ENCODE measurements at regions not wholly inside any gene's neighbourhood (a gene's known extent, or its start where the extent isn't known, plus 50 kb on each side); places are given as distances from the start of the nearest gene placed in this dataset.
A peak's percentile ranks its signal among the peaks of the same experiment; 100 is the strongest.
"Not testable (repeated sequence)": the region's sequence is repeated elsewhere in the genome, so short reads cannot be mapped to it uniquely, and the experiment has no call there.

DNA sequence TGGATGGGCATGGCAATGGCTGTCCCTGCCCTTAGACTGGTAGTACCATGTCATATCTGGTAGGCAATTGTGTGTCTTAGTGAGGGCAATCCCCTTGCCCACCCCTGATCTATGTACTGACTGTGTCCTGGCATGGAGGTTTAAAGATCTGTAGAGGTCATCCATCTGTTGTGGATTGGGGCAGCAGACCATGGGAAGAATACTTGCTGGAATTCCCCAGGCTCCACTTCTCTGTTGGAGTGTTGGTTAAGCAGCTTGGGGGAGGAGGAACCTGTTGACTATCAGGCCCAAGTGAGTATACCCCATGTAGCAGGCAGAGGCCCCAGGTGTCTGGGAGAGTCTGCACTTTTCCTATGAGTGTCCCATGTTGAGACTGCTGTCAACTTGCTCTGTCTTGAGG, 246.7 kb upstream of the DIPK2B start:
- DNase-seq, result no peak

DNA sequence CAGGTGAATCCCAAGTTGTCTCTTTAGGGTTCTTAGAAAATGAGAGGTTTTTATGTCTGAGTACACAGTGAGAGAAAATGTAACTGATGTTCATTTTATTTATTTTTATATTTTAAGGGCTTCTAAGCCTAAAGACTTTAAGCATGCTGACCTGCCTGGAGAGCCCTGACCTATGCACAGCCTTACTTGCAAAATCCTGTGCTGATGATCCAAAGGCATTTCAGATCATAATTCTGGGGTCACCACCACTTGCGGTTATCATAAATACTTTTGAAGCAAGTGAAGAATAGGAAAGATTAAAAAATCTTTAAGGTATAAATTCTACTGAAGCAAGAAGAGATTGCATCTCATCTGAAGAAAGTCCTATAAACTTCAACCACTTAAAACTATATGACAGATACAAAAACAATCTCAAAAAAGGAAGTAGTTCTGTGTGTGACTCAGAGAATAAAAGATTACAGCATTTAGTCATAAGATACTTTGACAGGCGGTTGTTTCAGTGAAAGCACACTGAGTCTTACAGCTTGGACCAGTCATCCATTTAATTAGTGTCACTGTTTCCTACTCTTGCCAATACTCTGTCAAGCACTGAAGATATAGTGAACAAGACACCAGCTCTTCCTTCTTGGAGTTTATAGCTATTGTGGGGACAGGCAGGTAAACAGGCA, 245.2 kb upstream of the DIPK2B start:
- DNase-seq, result no peak

DNA sequence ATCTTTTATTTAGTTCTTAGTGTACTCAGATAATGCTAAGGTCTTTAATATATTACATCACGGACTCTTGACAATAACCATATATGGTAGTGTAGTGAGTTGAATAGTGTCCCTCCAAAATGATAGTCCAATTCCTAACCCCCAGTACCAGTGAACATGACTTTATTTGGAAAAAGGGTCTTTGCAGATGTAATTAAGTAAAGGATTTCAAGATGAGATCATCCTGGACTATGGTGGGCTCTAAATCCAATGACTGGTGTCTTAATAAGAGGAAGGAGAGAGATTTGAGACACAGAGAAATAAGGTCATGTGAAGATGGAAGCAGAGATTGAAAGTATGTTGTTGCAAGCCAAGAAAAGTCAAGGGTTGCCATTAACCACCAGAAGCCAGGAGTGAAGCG, 236.5 kb upstream of the DIPK2B start:
- no peak for DNase-seq

DNA sequence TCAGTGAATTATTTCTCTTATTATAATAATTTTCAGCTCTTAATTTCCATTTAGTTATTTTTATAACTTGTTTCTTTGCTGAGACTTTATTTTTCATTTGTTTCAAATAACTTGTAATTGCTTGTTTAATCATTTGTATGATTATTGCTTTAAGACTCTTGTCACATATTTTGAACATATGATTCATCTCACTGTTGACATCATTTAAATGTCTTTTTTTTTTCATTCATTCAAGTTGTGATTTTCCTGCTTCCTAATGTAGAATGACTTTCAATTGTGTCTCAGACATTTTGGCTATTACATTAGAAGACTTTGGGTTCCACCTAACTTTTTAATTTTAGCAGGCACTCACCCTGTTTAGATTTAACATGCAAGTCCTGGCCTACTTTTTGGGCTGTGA, 234.8 kb upstream of the DIPK2B start:
- no peak for DNase-seq

DNA sequence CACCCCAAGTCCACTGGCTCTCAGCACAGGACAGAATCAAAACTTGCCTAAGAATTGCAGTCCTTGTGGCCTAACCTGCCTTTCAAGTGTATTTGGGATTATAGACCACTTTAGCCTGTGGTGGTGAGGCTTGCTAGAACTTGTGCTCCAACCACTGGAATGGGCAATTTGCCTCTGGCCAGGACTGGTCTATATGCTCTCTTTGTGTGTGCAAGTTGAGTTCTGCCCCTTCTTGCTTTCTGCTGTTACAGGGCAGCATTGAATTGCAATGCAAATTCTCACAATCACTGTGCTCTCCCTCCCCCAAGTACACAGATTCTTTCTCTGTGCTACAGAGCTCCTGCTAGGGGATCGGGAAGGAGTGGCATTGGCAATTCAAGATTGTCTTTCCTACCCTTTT, 233.6 kb upstream of the DIPK2B start:
- no peak for DNase-seq

DNA sequence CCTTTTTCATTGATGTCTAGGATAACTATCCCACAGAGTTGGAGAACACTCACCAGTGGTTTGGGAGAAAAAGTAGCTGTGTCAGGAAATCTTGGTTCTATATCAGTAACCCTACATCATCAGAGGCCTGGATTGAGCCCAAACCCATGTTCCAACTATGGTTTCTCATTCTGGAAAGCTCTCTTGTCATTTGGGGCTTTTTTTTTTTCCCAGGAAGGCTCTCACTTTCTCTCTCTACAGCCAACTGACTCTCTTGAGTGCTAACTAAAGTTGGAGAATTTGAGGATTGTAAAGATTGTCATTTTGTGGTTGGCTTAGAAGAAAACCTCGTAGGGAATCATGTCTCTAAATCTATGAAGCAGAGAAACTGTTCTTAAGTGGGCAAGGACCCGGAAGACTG, 228.2 kb upstream of the DIPK2B start:
- DNase-seq, result peak; percentile 27

DNA sequence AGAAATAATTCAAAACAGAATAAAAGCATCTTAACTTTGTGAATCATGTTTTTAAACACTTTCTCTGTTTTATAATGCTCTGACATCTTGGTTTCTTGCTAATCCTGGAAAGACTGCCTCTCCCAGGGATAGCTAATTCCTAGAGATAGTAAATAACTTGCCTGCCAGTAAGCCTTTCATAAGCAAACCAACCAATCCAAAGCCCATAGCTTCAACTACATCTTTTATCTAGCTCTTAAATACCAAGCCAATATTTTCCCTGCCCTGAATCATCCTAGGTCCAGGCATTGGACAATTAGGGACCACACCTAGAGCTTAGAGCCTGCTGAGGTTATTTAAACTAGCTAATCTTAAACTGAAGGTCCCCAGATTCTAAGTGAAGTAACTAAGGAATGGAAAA, 223.7 kb upstream of the DIPK2B start:
- DNase-seq, result no peak

DNA sequence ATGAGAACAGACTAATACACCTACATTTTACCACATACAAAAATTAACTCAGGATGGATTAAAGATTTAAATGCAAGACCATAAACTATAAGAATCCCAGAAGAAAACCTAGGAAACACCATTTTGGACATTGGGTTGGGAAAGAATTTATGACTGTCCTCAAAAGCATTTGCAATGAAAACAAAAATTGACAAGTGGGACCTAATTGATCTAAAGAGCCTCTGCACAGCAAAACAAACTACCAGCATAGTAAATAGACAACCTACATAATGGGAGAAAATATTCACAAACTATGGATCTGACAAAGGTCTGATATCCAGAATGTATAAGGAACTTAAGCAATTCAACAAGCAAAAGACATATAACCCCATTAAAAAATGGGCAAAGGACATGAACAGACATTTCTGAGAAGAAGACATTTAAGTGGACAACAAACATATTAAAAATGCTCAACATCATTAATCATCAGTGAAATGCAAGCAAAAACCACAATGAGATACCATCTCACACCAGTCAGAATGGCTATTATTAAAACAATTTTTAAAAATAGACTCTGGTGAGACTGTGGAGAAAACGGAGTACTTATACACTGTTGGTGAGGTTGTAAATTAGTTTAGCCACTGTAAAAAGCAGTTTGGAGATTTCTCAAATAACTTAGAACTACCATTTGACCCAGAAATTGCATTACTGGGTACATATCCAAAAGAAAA, 221.7 kb upstream of the DIPK2B start:
- DNase-seq, result no peak

DNA sequence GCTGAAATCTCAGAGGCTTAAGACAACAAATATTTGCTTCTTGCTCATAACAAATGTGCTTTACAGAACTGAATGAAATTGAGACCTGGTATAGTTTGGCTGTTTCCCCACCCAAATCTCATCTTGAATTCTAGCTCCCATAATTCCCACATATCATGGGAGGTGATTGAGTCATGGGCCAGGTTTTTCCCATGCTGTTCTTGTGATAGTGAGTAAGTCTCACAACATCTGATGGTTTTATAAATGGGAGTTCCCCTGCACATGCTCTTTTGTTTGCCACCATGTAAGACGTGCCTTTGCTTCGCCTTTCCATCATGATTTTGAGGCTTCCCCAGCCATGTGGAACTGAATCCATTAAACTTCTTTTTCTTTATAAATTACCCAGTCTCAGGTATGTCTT, 221.1 kb upstream of the DIPK2B start:
- DNase-seq, result no peak

DNA sequence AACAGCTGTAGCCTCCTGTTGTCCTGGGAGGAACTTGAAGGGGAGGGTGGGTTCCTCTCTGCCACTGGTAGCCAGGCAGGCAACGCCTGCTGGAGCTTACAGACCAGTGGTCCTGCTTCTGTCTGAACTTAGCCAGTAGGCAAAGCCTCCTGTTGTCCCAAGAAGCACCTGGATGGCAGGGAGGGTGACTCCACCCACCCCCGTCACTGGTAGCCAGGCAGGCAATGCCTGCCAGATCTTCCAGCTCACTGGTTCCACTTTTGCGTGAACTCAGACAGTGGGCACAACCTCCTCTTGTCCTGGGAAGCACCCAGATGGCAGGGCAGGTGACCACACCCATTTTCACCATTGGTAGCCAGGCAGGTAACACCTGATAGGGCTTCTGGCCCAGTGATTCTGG, 203.5 kb upstream of the DIPK2B start:
- no peak for DNase-seq

DNA sequence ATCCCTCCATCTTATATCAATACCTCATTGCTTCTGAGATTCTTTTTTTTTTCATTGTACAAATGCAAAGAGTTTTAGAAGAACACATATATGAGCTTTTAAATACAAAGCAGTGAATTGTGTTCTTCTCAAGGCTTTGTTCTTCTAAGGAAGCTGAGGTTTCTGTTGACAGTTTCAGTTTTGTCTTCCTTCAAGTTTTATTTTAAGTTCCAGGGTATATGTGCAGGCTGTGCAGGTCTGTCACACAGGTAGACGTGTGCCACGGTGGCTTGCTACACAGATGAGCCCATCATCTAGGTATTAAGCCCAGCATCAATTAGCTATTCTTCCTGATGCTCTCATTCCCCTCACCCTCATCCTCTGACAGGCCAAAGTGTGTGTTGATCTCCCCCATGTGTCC, 201.2 kb upstream of the DIPK2B start:
- DNase-seq, result no peak

DNA sequence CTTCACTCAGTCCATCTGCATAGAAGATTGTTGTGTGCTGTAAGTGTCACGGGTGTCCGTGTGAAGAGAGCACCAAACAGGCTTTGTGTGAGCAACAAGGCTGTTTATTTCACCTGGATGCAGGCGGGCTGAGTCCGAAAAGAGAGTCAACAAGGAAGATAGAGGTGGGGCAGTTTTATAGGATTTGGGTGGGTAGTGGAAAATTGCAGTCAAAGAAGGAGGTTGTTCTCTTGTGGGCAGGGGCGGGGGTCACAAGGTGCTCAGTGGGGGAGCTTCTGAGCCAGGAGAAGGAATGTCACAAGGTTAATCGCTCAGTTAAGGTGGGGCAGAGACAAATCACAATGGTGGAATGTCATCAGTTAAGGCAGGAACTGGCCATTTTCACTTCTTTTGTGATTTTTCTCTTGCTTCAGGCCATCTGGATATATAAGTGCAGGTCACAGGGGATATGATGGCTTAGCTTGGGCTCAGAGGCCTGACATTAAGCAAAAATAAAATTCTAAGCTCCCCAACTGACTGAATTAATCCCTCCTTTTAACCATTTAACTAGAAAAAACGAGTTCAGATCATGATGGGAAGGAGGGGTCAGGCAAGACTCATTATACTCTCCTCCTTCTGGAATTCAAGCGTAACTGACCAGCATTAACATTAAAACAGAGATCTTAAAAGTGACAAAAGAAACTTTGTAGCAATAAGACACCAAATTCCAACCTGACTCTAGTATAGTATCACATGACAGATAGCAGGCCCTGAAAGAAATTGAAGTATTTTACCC, 200.5 kb upstream of the DIPK2B start:
- not testable (repeated sequence) for DNase-seq

DNA sequence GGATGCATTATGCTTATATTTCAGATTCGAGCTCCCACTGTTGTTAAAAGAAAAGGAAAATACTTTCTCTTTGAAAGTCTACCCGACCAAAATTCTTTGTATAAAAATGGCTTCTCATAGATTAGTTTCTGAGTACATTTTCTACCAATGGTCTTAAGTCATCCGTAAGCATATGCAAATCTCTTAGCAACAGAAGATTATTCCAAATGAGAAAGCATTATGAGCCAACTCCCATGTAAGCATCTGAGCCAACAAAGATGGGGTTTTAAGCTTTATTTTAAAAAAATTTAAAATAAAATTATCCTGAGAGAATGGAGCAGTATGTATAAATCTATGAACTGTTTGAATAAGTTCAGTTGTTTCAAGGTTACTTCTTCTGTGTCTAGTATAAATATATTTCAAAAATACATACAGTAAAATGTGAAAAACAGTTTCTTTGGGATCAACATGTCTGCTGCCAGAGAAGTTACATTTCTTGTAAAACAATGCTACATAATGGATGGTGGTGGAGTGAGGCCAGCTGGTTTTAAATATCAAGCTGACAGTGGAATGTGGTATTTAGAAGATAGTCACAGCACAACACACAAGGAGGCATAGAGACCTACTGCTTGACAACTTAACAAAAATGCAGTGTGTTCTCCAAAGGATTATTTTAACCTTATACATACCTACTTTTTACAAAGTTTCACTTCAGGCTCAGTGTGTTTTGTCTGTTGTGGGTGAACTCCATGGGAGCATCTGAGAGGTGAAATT, 199.5 kb upstream of the DIPK2B start:
- DNase-seq, result no peak

DNA sequence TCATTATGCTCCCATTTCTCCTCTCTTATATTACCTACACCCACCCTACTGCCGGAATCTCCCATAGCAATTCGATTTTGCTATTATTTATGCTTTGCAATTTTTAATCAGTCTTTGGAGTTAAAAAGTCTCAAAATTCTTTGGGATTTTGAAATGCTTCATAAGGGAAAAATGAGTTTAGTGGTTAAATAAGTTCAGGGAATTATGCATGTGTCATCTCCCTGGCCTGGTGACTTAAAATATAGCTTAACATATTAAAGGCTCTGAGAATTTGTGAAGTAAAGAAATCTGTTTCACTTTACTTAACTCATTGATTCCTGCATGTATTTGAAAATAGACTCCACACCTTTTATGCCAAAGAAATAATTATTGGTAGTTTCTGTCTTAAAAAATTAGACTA, 185.1 kb upstream of the DIPK2B start:
- no peak for DNase-seq

DNA sequence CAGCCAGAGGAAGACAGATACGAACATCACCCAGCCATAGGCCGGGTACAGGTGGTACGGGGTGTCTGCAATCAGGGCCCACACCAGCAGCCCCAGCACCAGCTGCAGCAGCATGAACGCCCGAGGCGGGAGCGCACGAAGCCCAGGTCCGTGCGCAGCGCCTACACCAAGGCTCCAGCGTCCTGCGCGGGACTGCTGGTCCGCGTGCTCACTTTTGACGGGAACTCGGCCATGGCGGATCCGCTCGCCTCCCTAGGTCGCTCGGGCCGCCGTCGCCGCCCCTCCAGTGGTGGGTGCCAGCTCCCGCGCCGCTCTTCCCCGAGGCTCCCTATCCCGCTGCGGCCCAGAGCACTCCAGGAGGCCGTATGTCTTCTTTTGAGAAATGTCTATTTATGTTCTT, 181.2 kb upstream of the DIPK2B start:
- no peak for DNase-seq

DNA sequence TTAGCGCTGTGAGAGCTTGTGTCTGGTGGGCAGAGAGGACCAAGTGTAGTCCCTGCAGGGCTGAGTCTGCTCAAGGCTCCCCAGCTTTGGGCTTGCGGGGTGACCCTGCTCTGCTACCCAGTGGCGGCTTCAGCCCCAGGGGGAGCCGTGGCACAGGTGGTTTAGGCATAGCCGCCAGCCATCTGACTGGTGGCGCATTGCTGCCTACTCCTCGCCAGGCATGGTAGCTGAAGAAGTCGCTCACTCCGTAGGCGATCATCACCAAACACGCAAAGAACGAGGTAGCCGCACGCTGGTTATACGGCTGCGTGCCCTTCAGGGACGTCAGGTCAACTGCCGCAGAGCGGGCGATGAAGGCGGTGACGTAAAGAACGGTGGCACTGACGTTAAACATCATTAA, 180.7 kb upstream of the DIPK2B start:
- no peak for DNase-seq

DNA sequence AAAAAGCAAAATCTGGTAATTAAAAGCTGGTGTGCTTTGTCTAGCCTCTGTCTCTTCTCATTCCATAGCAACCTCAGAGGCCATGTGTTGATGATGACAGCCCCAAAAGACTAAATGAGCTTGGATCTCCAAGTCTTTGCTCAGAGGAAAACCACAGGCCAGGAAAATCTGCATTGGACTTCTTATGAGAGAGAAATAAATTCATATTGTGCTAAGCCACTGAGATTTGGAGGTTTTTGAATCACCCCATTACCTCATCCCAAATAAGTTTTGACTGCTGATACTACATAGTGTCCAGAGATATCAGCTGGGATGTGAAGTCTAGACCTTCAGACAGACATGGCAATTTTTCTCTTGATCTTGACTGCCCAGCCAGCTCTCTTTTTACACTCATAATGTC, 178.6 kb upstream of the DIPK2B start:
- no peak for DNase-seq

DNA sequence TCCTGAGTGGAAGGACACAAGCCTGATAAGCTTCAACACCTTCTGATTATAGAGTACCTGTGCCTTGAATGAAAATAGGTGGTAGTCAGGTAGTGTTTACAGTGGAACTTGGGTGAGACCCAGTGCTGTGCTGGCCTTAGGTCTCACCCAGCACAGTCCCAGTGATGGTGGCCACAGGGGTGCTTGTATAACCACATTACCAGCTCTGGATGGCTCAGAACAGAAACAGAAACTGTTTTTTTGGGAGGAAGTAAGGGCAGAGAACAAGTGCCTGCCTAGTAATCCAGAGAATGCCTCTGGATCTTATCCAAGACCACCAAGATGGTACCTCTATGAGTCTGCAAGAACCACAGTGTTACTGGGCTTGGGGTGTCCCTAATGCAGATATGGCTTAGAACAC, 171.5 kb upstream of the DIPK2B start:
- DNase-seq, result no peak

DNA sequence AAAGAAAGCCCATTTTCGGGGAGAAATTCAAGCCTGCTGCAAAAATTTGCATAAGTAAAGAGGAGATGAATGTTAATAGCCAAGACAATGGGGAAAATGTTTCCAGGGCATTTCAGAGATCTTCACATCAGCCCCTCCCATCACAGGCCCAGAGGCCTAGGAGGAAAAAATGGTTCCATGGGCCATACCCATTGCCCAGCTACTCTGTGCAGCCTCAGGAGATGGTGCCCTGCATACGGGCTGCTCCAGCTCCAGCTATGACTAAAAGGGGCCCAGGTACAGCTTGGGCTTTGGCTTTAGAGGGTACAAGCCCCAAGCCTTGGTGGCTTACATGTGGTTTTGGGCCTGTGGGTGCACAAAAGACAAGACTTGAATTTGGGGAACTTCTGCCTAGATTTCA, 168.0 kb upstream of the DIPK2B start:
- no peak for DNase-seq

DNA sequence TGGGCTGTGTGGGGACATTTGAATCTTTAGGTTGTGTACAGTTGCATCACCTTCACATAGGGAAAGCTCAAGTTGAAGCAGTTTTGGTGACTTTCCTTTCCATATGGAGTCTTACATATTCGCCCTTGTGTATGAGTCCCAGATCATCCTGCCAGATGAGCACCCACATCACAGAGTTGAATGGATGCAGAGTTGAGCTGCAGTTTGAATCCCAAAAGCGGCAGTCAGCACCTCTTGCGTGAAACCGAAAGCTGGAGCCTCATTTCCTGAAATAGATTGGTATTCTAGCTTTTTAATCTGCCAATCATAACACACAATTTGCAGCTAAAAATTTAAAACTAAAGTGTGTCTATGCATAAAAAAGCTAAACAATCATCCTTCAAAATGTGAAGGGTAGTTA, 162.9 kb upstream of the DIPK2B start:
- no peak for DNase-seq

DNA sequence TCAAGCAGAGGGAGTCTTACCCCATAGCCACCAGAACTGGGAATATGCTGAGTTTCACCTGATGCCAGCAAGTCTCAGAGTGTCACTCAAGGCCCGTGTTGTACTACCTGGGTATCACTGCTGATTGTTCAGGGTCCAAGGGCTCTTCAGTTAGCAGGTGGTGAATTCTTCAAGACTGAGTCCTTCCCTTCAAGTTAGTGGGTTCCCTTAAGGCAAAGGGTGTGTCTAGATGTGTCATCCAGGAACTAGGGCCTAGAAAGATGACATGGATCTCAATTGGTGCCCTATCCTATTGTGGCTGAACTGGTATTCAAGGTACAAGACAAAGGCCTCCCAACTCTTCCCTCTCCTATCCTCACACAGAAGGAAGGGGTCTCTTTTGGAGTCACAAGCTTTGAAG, 159.9 kb upstream of the DIPK2B start:
- DNase-seq, result no peak

DNA sequence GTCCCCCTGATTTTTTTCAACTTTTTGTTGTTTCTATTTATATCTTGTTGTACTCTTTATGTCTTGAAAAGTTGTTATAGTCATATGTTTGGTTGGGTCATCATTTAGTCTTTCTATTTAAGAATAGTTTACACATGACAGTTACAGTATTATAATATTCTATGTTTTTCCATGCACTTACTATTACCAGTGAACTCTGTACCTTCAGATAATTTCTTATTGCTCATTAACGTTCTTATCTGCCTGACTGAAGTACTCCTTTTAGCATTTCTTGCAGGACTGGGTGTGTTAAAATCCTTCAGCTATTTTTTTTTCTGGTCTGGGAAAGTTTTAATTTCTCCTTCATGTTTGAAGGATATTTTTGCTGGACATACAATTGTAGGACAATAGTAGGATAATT, 157.7 kb upstream of the DIPK2B start:
- no peak for DNase-seq

DNA sequence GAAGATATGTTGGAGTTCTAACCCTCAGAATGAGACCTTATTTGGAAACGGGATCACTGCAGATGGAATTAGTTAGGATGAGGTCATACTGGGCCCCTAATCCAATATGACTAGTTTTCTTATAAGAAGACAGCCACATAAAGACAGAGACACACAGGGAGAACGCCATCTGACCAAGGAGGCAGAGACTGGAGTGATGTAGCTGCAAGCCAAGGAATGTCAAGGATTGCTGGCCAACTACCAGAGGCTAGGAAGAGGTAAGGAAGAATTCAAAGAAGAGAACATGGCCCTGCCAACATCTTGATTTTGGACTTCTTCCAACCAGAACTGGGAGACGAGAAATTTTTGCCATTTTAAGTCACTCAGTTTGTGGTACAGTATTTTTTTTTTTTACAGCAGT, 152.8 kb upstream of the DIPK2B start:
- no peak for DNase-seq

DNA sequence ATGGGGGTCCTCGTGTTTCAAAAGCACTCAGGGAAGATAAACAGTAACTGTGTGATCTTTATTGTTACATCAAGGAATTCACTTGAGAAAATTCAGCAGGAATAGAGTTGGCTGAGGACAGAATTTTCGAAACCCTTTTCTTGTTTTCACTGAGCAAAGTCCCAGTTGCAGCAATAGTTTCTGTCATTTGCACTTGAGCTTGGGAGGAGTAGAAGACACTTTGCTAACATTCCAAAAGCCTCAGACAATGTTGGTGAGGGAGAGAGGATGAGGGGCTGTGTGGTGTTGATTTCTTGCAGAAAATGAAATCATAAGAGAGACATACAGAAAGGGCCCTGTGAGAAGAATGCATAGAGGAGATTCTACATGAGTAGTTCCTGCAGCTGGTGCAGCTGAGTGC, 151.9 kb upstream of the DIPK2B start:
- DNase-seq, result no peak

All from femur (tissue), 1 donor.